ENCODE measurements at regions not wholly inside any gene's neighbourhood (a gene's known extent, or its start where the extent isn't known, plus 50 kb on each side); places are given as distances from the start of the nearest gene placed in this dataset.
"Not testable (repeated sequence)": the region's sequence is repeated elsewhere in the genome, so short reads cannot be mapped to it uniquely, and the experiment has no call there.

DNA sequence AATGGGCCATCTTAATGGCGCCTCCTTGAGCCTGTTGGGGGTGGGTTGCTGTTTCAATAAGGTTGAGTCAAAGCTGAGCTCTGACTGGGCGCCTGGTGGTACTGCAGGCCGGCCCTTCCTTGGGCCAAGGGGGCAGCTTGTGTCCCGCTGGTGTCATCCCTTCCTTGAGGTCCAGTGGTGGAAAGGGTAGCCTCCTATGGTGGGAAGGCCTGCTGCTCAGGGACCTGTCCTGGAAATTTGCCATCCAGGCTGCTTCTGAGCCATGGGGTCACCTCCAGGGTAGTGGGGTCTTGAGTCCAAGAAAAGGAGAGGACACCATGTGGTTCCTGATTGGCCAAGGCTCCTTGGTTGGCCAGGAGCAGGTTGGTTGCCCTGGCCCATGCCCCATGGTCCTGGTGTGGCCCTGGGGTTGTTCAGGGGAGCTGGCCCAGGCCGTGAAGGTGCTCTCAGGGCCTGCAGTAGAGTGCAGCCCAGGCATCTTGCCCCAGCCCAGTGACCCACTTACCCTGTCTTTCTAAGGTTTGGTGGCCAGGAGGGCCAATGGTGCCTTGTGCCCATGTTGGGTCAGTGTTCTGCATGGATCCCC, 188.7 kb downstream of the UBE3A start:
- TF ChIP-seq, protein P1, sequence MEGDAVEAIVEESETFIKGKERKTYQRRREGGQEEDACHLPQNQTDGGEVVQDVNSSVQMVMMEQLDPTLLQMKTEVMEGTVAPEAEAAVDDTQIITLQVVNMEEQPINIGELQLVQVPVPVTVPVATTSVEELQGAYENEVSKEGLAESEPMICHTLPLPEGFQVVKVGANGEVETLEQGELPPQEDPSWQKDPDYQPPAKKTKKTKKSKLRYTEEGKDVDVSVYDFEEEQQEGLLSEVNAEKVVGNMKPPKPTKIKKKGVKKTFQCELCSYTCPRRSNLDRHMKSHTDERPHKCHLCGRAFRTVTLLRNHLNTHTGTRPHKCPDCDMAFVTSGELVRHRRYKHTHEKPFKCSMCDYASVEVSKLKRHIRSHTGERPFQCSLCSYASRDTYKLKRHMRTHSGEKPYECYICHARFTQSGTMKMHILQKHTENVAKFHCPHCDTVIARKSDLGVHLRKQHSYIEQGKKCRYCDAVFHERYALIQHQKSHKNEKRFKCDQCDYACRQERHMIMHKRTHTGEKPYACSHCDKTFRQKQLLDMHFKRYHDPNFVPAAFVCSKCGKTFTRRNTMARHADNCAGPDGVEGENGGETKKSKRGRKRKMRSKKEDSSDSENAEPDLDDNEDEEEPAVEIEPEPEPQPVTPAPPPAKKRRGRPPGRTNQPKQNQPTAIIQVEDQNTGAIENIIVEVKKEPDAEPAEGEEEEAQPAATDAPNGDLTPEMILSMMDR (IDR thresholded peaks at IDR 0.05; ENCODE audit: extremely low read depth, low read depth, low read length), result no peak
- H3K4me1 ChIP-seq (ENCODE audit: insufficient read depth, low read length), result no peaks in the 10 kb centered on the region
- H3K27ac ChIP-seq (ENCODE audit: low read depth, low read length), result no peak overlapping the region
- H3K4me3 ChIP-seq (ENCODE audit: insufficient read depth, low read length), result no peak overlapping the region
- H3K79me2 ChIP-seq (ENCODE audit: insufficient read depth, low read length), result no peaks in the 10 kb centered on the region
- H3K27me3 ChIP-seq (ENCODE audit: insufficient read depth, low read length), result no peaks in the 10 kb centered on the region
- no peak overlapping the region for H3K4me2 ChIP-seq (ENCODE audit: insufficient read depth, low read length)
- no peaks in the 10 kb centered on the region for H4K20me1 ChIP-seq (ENCODE audit: insufficient read depth, low read length)
- H3K36me3 ChIP-seq (ENCODE audit: insufficient read depth, low read length), result no peaks in the 10 kb centered on the region
- H2AFZ ChIP-seq (ENCODE audit: low read length), result no peak overlapping the region
- H3K9me3 ChIP-seq (ENCODE audit: low read depth, low read length), result no peaks in the 10 kb centered on the region
- peak; percentile 66 for DNase-seq (ENCODE audit: insufficient read length, low spot score, missing footprints)

DNA sequence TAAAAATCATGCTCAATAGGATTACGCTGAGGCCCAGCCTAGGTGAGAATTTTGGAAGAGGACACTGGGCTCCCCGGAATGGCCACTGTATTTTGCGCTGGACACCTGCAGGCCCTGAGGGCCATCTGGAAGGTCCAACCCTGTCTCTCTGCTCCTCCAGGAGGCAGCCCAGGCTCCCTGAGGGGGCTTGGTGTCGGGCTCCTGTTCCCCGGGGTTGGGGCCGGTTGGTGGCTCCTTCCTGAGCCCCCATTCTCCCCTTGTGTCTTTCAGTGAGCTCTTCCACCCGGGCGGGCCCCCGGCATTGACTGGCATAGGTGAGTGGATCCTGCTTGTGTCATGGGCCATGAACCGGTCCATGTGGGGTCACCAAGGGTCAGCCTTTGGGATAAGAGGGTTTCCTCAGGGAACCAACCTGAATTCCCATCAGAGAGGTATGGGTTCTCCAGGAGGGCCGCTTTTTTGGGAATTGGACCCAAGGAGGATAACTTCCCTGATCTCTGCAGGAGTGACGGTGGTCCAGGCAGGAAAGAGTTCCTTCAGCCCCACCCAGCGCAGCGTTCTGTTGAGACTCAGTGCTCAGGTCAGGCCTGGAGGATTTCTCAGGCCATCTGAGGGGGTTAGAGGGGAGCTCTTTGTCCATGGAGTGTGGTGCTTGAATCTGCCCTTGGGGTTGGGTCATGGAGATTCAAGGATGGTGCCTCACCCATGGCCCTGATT, 187.8 kb downstream of the UBE3A start:
- peak; percentile 70 for DNase-seq (ENCODE audit: insufficient read length, low spot score, missing footprints)
- no peaks in the 10 kb centered on the region for H3K79me2 ChIP-seq (ENCODE audit: insufficient read depth, low read length)
- no peaks in the 10 kb centered on the region for H3K27me3 ChIP-seq (ENCODE audit: insufficient read depth, low read length)
- no peak overlapping the region for H3K4me2 ChIP-seq (ENCODE audit: insufficient read depth, low read length)
- TF ChIP-seq, protein P1 (IDR thresholded peaks at IDR 0.05; ENCODE audit: extremely low read depth, low read depth, low read length), result no peak
- no peak overlapping the region for H2AFZ ChIP-seq (ENCODE audit: low read length)
- no peaks in the 10 kb centered on the region for H3K36me3 ChIP-seq (ENCODE audit: insufficient read depth, low read length)
- H3K4me1 ChIP-seq (ENCODE audit: insufficient read depth, low read length), result no peaks in the 10 kb centered on the region
- H3K9me3 ChIP-seq (ENCODE audit: low read depth, low read length), result no peaks in the 10 kb centered on the region
- no peak overlapping the region for H3K27ac ChIP-seq (ENCODE audit: low read depth, low read length)
- H4K20me1 ChIP-seq (ENCODE audit: insufficient read depth, low read length), result no peaks in the 10 kb centered on the region
- H3K4me3 ChIP-seq (ENCODE audit: insufficient read depth, low read length), result no peak overlapping the region

DNA sequence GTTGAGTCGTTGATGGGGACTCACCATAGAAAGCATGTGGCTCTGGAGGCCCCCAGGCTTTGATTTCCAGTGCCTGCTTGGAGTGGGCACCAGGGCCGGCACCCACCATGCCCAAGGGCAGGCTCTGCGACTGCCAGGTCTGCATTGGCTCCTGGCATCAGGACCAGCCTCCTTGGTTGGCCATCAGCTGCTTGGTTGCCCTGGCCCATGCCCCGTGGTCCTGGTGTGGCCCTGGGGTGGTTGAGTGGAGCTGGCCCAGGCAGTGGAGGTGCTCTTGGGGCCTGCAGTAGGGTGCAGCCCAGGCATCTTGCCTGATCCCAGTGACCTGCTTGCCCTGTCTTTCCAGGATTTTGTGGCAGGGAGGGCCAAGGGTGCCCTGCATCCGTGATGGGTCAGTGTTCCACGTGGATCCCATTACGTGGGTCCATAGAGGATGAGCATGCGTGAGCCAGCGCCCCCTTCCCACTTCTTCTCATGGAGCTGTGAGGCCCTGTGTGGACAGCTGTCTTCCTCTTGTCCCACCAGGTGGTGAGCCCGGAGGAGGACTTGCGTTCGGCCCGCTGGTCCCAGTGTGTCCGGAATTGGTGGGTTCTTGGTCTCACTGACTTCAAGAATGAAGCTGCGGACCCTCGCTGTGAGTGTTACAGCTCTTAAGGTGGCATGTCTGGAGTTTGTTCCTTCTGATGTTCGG, 187.0 kb downstream of the UBE3A start:
- no peak overlapping the region for H3K4me3 ChIP-seq (ENCODE audit: insufficient read depth, low read length)
- TF ChIP-seq, protein P1 (IDR thresholded peaks at IDR 0.05; ENCODE audit: extremely low read depth, low read depth, low read length), result no peak
- no peaks in the 10 kb centered on the region for H3K9me3 ChIP-seq (ENCODE audit: low read depth, low read length)
- no peaks in the 10 kb centered on the region for H3K27me3 ChIP-seq (ENCODE audit: insufficient read depth, low read length)
- no peaks in the 10 kb centered on the region for H3K79me2 ChIP-seq (ENCODE audit: insufficient read depth, low read length)
- no peaks in the 10 kb centered on the region for H3K36me3 ChIP-seq (ENCODE audit: insufficient read depth, low read length)
- H2AFZ ChIP-seq (ENCODE audit: low read length), result no peak overlapping the region
- no peak overlapping the region for H3K27ac ChIP-seq (ENCODE audit: low read depth, low read length)
- H3K4me2 ChIP-seq (ENCODE audit: insufficient read depth, low read length), result no peak overlapping the region
- no peaks in the 10 kb centered on the region for H3K4me1 ChIP-seq (ENCODE audit: insufficient read depth, low read length)
- H4K20me1 ChIP-seq (ENCODE audit: insufficient read depth, low read length), result no peaks in the 10 kb centered on the region
- peak; percentile 52 for DNase-seq (ENCODE audit: insufficient read length, low spot score, missing footprints)

GRCh38 chr15:25253048-25253973, 185.5 kb downstream of the UBE3A start:
- H3K27ac ChIP-seq (ENCODE audit: low read depth, low read length); H3K27me3 ChIP-seq (ENCODE audit: insufficient read depth, low read length); H2AFZ ChIP-seq (ENCODE audit: low read length); H3K36me3 ChIP-seq (ENCODE audit: insufficient read depth, low read length); H3K9me3 ChIP-seq (ENCODE audit: low read depth, low read length); H3K4me3 ChIP-seq (ENCODE audit: insufficient read depth, low read length); H4K20me1 ChIP-seq (ENCODE audit: insufficient read depth, low read length); H3K4me1 ChIP-seq (ENCODE audit: insufficient read depth, low read length); H3K79me2 ChIP-seq (ENCODE audit: insufficient read depth, low read length); H3K4me2 ChIP-seq (ENCODE audit: insufficient read depth, low read length); DNase-seq (ENCODE audit: insufficient read length, low spot score, missing footprints): not testable (repeated sequence)

Data from osteoblast (primary cell).